ENCODE measurements at regions not wholly inside any gene's neighbourhood (a gene's known extent, or its start where the extent isn't known, plus 50 kb on each side); places are given as distances from the start of the nearest gene placed in this dataset.
"Not testable (repeated sequence)": the region's sequence is repeated elsewhere in the genome, so short reads cannot be mapped to it uniquely, and the experiment has no call there.

DNA sequence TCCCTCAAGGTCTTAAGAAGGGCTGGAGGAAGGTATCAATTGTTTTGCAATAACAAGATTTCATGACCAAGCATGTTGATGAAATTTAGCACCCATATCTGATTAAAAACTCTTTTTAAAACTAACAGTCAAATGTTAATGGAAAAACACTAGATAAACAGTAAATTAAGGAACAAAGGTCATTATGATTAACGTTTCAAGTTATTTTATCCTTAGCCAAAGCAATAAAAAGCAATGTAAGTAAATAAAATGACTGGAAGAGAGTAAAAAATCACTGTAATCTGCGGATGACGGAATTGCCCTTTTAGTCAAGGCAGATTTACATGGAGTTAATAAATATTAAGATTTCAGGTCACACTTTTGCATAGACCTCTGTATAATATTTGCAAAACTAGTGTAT, 179.5 kb upstream of the KLF6 start:
- no peak for DNase-seq (ENCODE audit: low spot score)

DNA sequence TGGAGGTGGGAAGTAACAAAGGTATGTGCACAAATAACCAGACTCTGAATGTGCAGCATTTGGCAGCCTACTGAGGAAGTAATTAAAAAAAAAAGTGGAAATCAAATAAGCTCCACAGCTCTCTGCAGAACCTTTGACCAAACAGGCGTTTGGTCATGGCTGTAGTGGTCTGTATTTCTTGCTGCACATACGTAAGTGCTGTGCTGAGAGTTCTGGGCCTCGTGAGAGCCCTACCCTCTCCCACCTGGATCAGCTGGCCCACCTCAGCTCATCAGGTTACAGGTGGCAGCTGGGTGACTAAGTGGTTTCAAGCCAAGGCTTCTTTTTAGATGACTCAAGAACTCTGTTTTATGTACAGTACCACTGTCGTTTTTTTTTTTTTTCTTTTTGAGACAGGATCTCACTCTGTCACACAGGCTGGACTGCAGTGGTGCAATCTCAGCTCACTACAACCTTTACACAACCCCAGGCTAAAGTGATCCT, 178.2 kb upstream of the KLF6 start:
- DNase-seq (ENCODE audit: low spot score) = no peak

DNA sequence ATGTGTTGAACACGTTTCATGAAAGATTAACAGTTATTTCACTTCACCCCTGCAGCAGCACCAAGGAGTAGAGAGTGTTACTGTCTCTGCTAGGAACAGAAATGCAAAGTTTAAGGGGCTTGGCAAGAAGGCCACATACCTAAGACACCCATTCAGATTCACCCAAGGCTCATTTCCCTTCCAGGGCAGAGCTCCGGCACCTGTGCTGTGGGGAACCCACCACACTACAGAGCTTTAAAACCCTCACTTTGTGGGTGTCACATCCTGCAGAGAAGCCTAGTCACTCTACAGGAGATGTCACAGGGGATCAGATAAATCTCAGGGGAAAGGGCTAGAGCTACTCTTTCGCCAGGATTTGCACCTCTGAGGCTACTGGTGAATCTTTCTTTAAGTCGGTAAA, 176.1 kb upstream of the KLF6 start:
- DNase-seq (ENCODE audit: low spot score) = no peak

DNA sequence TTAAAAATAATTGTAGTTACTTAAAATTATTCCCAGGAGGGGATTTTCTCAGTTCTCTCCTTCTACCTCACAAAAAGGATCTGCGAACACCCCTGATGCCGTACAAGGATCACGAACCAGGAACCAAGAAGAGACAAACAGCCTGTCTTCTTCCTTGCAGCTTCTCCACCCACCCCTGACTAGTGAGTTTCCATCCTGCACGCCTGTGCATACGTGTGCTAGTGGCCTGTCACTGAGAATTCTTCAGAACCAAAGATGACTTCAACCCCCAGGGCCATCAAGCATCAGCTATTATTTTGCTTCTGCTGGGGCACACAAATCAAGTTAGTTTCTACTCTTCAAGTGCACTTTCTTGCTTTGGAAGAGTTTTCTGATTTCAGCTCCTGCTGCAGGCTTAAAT, 175.5 kb upstream of the KLF6 start:
- DNase-seq (ENCODE audit: low spot score) = no peak

DNA sequence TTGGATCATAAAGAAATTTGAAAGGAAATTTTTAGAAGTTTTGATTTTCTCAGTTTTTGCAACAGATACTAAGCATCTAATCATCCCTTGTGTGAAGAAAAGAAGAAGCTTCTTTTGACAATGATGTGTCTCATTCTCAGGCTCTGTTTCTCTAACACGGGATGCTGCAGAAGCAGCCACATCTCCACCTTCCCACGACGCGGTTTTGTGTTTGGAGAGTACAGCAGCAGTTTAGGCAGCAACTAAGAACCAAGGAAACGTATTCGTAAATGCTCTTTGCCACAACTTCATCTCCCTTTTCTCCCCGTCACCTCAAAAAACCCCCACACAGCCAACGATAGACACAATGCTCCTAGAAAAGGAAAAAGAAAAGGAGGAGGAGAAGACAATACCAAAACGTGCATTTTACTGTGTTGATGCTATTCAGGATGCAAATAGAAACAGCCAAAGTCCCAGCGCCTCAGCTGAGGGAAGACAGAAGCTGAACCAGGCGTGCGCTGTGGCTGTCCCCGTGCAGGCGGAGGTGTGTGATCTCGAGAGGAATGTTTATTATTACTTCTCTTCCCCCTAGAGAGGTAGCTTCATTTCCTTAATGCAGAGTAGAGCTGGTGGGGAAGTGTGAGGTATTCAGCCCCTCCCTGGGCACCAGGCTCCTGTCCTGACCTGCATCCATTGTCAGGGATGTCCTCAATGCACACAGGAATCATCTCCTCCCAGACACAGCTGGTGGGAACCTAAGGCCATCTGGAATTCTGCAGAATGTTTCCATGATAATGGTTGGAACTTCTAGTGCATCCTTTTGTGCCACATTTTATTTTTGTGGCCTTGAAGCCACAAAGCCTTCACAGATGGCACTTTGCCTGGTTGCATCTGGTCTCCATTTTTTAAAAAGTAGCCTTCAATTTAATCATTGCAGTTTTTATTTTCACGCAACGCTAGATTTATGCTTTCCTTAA, 174.6 kb upstream of the KLF6 start:
- DNase-seq (ENCODE audit: low spot score) = no peak

DNA sequence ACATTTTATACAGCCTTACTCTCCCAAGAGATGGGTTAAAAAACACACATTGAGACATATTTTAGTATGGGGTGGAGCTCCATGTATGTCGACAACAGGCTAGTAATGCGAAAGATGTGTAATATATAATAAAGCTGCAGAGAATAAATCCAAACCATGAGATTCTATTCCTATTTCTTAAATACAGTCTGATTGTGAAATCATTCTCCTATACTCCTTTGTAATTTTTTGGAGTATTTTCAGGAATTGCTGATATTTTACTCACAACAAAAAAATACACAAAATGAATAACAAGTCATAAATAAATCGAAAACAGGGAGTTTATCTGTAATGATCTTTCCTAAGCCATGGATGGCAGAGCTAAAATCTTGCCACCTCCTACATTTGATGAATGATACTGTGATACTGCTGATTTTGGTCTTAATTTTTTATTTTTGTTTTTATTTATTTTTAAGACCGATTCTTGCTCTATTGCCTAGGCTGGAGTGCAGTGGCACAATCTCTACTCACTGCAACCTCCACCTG, 173.5 kb upstream of the KLF6 start:
- no peak for DNase-seq (ENCODE audit: low spot score)

DNA sequence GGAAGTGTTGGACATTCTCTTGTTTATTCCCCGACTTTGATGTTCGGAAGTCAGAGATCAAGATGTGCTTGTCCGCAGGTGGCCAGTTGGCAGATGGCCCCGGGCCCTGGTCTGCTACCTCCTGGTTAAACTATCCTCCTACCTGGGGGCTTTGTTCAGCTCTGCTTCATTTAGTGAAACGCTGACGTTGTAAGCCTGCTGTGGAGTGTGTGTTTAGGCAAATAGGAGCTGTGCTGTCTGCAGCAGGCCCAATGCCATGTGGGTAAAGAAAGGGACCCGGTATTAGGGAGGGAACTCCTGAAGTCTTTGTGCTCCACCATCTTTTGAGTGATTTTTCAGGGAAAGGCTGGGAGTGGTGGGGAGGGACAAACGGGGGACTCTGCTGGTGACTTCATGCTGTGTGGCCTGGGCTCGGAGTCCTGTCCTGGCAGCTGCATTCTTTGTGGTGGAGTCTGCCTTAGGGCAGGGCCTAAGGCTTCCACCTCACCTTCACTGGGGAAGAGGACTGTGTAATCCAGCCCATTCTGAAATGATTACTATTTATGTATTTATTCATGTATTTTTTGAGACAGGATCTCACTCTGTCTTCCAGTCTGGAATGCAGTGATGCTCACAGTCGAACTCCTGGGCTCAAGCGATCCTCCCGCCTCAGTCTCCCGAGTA, 171.1 kb upstream of the KLF6 start:
- no peak for DNase-seq (ENCODE audit: low spot score)

DNA sequence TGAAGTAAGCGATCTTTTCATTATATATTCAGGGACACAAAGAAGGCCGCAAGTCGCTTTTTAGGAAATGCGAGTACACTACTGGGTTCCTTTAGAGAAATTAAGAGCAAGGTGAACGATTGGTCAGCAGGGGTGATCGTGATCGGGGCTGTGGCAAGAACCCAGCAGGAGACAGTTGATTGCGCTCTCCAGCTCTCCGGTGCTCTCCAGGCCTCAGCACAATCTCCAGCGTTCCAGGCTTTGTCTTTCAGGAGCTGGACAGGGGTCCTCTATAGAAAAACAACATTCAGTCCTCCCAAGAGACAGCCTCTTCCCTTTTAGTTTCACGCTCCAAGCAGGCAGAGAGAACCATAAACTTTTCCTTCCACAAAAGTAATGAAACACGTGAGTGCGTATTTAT, 170.5 kb upstream of the KLF6 start:
- no peak for DNase-seq (ENCODE audit: low spot score)

DNA sequence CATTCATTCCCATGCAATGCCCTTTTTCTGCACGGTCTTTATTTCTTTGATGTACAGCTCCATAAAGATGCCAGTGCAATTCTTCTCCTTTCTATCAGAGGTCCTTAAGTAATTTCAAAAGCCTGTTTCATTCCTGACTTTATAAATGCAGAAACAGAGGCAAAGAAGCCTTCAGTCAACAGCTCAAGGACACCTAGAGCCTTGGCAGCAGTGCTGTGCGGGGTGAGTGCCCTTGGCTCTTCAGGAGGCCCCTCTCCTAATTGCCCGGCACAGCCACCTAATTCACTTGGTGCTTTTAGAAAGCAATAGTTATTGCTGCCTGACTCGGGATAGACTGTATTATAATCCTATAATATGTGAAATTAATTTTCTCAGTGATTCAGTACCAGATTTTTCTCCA, 169.6 kb upstream of the KLF6 start:
- no peak for DNase-seq (ENCODE audit: low spot score)

DNA sequence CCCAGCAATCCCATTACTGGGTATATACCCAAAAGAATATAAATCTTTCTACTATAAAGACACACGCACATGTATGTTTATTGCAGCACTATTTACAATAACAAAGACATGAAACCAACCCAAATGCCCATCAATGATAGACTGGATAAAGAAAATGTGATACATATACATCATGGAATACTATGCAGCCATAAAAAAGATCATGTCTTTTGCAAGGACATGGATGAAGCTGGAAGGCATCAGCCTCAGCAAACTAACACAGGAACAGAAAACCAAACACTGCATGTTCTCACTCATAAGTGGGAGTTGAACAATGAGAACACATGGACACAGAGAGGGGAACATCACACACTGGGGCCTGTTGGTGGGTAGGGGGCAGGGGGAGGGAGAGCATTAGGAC, 169.0 kb upstream of the KLF6 start:
- DNase-seq (ENCODE audit: low spot score) = not testable (repeated sequence)

DNA sequence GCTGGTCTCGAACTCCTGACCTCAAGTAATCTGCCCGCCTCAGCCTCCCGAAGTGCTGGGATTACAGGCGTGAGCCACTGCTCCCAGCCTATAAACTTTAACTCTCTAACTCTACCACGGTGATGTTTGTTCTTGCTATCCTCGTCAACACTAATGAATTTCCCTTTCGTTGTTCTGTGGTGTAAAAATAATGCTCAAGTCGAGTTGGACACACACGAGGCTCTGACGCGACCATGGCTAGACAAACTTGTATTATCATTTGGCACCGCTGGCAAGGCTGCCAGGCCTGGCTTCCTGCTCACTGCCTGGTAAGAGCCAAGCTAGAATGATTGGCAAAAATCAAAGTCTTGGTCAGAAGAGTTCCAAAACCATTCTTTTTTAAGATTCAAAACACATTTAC, 167.0 kb upstream of the KLF6 start:
- DNase-seq (ENCODE audit: low spot score) = no peak

DNA sequence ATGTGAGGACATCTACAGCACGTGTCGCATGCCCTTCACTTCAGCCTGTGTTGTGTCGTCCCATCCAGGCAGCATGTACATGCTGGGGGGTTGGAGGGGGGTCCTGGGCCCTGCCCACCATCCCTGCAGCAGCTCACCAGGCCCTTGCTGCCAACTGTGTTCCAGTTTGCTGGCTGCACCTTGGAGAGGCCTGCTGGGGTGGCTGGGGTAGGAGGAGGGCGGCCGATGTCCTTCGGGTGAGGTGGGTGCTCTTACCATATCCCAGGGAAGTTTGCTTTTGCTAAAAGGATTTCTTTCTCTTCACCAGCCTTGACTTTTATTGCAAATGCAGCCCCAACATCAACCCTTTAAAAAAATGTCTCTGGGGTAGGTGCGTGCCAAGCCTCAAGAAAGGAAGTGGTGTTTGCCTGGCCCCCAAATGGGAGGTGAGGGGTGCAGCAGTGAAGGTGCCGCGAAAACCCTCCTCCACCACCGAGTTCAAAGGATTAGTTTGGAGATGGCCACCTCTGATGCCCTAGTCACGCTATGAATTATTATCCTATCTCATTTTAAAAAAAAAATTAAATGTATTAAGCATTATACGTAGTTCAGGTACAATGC, 165.8 kb upstream of the KLF6 start:
- DNase-seq (ENCODE audit: low spot score) = no peak

DNA sequence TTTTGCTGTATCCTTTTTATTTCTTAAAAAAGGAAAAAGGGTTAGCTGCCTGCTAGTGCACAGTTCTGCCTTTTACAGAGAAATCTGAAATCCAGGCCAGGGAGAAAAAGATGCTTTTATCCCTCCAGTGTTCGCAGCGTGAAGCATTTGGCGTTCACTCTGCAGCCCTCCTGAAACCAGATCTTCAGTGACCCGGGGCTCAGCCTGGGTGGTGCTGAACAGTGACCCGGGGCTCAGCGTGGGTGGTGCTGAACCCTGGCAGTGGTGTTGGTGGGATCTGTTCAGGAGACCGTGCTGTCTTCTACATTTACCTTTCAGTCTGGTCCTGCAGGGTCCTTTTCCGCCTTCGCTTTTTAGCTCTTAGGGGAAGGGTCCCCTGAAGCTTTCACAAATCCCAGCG, 164.7 kb upstream of the KLF6 start:
- no peak for DNase-seq (ENCODE audit: low spot score)

DNA sequence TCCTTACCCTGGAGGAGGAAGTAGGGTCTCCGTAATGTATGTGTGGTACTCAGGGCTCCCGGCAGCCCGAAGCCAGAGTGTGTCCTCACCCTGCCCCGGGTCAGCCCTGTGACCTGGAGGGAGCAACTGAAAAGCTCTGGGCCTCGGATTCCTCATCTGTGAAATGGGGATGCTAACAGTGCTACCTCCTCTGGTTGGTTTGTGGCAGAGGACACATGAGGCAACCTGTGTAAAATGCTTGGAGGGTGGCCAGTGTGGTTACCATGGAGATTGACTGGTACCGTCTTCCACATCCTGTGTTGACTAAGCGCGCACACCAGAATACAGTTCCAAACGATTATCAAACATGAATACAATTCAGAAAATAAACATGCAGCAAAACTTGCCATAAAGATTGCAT, 163.8 kb upstream of the KLF6 start:
- DNase-seq (ENCODE audit: low spot score) = peak; percentile 75

DNA sequence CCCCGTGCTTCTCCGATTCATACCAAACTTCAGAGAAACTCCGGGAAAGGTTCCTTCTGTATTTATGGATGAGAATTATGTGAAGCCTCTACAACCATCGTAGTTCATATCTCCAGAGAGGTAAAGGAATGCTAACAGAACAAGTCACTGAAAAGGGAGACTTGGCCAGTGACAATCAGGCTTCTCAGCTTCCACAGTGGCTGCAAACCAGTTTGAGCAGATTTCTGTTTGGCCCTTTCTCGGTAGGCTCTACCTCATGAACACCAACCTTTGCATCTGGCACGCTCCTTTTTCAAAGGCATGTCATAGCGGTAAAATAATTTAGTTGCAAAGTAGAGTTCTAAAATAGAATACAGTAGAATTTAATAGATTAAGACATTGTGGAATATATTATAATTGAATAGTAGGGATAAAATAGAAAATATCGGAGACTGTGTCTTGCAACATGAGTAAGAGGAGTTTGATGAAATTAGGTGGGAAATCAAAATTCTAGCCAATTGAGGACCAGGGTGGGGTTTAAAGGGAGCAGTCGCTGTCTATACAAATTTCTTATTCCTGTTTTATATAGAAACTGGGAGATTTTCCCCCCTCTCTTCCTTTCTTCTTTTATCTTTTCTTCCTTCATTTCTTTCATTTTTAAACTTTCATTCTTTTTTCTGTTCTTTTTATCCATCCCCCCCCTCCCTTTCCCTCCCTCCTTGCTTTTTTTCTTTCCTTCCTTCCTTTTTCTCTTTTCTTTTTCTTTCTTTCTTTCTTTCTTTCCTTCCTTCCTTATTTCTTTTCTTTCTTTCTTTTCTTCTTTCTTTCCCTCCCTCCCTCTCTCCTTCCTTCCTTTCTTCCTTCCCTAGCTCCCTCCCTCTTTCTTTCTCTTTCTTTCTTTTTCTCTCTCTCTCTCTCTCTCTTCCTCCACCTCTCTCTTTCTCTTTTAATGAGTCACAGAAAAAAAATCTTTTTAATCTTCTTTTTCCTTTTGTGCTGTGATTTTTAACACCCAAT, 161.5 kb upstream of the KLF6 start:
- no peak for DNase-seq (ENCODE audit: low spot score)

DNA sequence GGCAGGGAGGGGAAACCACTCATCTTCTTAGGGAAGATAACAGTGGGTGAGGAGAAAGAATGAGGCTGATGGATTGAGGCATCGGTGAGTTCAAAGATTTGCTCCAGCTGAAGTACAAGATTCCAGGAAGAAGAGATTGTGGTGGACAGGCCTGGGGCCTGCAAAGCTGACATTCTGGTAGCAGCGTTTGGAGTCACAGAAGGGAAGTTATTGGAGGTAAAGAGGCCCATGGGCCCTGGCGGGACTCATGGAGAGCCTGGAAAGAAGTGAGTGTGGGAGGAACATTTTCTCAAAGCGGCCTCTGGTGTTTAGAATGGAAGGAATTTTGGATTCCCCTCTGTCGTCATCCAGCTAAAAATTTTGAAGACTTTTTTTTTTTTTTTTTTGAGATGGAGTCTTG, 160.0 kb upstream of the KLF6 start:
- no peak for DNase-seq (ENCODE audit: low spot score)

DNA sequence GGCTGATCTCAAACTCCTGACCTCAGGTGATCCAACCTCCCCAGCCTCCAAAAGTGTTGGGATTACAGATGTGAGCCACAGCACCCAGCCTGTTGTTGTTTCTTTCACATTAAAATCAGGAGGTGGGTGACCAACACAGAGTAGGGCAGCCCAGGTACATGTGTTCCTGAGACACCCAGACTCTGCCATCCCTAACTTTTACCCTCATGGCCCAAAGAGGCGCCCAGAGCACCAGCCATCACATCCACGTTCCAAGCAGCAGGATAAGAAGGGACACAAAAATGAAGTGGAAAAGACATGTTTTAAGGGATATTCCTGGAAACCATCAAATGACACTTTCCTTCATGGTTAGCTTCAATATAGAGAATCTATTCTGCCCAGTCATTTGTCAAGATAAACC, 159.6 kb upstream of the KLF6 start:
- no peak for DNase-seq (ENCODE audit: low spot score)

DNA sequence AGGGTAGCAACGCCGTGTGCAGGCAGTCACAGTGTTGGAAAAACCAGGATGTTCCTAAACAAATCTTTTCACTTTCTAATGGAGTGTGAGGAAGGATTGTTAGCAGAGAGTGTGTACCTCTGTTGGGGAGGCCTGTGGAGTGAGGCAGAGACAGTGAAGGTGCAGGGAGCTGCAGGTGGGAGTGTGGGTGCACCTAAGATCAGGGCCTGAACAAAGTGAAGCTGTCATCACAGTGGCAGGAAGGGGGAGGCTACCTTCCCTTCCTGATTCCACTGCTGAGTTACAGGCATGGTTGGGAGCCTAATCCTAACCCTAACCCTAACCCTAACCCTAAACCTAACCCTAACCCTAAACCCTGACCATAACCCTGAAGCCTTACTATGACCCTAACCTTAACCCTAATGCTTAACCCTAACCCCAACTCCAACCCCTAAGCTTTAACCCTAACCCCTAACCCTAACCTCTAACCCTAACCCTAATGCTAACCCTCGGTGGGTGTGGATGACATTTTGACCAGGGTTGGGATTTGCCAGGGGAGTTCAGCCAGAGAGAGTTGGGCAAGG, 158.8 kb upstream of the KLF6 start:
- DNase-seq (ENCODE audit: low spot score) = no peak

DNA sequence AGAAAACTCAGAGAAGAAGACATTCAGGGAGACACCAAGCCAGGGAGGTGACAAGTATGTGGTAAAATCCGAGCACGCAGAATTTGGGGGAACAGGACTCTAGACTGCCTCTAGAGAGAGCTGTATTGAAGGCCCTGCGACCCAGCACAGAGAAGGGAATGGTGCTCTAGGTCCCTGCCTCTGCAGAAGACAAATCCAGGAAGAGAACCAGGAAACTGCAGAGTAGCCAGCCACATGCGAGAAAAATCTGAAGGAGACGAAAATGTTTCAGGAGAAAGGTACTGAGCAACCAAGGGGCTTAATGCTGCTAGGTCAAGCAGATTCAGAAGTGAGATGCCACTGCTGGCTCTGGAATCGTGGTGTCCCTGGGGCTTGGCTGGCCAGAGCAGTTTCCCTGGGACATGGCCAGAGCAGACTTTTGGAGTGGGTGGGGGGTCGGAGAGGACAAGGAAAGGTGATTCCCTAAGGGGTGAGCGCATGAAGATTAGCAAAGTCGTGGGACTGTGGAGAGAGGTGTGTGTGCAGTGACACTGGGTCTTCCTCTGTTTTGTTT, 158.0 kb upstream of the KLF6 start:
- DNase-seq (ENCODE audit: low spot score) = no peak

DNA sequence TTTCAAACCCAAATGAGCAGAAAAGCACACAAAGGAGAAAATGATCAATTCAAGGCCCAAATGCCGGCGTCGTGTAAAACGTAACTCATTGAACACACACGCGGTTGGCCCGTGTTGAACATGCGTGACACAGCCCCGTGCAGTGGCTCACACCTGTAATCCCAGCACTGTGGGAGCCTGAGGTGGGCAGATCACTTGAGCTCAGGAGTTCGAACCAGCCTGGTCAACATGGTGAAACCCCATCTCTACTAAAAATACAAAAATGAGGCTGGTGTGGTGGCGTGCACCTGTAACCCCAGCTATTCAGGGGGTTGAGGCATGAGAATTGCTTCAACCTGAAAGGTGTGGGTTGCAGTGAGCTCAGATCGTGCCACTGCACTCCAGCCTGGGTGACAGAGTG, 156.7 kb upstream of the KLF6 start:
- DNase-seq (ENCODE audit: low spot score) = no peak
